GM19240 (cell line): ENCODE measurements at regions not wholly inside any gene's neighbourhood (a gene's known extent, or its start where the extent isn't known, plus 50 kb on each side); places are given as distances from the start of the nearest gene placed in this dataset.

Source experiments
- DNase-seq: peaks from one replicate; pipeline ENCODE4 v3.0.0; 2011; ENCODE audit warnings: low spot score; ENCODE audit not compliant: insufficient read length

- no peak for DNase-seq
These were observed 143.0 kb upstream of the CPNE8 start for GRCh38 chr12:39048395-39048794.

DNA sequence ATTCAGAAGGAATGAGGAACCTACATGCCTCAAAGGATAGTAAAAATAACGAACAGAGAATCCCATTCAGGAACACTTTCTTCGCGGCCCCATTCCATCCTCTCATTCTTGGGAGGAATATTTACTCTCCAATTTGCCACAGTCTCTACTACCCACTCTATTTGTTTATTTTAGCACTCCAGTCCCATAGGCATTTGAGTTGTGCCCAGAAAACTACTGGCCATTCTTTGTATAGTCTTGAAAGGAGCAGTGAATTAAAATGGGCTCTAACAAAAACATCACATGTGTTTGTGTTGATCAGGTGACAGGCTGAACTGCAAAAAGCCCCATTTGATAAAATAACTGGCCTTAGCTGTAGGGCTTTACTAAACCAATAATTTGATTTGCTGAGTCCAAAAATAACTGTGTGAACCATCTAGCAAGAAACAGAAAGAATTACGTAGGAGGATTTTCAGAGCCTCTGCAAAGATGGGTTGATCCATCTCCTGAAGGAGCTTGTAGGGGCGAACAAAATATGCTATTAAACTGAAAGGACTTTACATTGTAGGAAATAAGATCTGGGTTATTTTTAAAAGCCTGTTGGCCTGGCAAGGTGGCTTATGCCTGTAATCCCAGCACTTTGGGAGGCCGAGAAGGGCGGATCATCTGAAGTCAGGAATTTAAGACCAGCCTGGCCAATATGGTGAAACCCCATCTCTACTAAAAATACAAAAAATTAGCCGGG lies 142.3 kb upstream of the CPNE8 start:
- DNase-seq: no peak

GRCh38 chr12:39044754-39045153 lies 139.4 kb upstream of the CPNE8 start:
- DNase-seq: no peak

GRCh38 chr12:39043424-39043822 lies 138.0 kb upstream of the CPNE8 start:
- DNase-seq: no peak

- DNase-seq: no peak
These were observed 134.9 kb upstream of the CPNE8 start for GRCh38 chr12:39040275-39040674.

GRCh38 chr12:39037115-39037514 lies 131.7 kb upstream of the CPNE8 start:
- no peak for DNase-seq

- no peak for DNase-seq
These were observed 130.7 kb upstream of the CPNE8 start for GRCh38 chr12:39036105-39036504.

- DNase-seq: no peak
These were observed 128.4 kb upstream of the CPNE8 start for GRCh38 chr12:39033782-39034181.

DNA sequence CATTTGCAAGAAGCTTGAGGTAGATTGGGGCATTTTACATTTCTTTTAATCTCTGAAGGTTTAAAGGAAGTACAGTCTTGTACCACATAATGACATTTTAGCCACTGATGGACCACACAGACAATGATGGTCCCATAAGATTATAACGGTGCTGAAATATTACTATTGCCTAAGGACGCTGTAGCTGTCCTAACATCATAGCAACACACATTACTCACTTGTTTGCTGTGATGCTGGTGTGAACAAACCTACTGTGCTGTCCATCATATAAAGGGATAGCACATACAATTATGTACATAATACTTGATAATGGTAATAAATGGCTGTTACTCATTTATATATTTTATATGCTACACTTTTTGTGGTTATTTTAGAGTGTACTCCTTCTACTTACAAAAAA lies 127.1 kb upstream of the CPNE8 start:
- no peak for DNase-seq

DNA sequence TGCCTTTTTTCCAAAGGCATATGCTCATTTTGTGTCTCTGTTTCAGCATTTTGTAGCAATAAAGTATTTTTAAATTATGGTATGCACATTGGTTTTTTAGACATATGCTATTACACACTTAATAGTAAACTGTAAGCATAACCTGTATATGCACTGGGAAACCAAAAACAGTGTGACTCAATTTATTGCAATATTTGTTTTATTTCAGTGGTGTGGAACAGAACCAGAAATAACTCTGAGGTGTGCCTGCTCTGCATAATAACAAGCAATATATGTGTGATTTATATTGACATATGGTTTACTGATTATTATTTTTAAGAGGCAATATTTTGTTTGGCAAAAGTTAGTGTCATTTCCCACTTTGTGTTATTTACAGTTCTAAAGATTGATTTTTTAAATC lies 126.6 kb upstream of the CPNE8 start:
- DNase-seq: no peak

- no peak for DNase-seq
These were observed 123.0 kb upstream of the CPNE8 start for GRCh38 chr12:39028382-39028781.

GRCh38 chr12:39012870-39013269 lies 107.5 kb upstream of the CPNE8 start:
- no peak for DNase-seq

DNA sequence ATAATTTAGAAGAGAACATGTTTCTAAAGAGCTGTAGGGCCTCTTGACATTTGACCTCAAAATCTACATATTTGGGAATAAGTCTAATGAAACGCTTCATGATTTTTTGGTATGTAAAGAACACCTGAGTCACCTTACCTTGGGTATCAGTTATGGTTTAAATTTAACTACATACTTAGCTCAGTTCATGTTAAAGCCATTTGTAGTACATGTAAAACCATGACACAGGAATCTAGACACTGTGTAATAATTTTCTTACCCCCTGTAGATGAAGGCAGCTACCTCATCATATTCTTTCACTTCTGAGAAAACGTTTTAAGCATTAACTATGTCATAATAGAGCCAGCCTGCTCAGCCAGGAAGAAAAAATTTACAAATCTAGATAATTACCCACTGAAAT lies 105.8 kb upstream of the CPNE8 start:
- no peak for DNase-seq

DNA sequence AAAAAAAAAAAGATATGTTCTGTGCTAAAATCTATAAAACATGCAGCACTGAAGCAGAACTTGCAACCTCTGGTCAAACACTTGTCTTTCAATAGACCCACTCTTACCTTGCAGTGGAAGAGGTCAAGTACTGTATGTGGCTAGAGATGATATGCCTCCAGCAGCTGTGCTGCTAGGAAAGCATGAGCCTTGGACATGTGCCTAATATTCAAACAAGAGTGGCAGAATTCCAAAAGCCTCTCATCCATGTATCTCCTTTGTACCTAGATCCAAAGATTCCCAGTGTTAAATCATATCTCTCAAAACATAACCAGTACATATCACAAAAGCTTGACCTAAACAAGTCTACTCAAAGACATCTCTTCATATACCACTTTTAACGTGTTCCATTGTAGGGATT lies 105.0 kb upstream of the CPNE8 start:
- DNase-seq: no peak

GRCh38 chr12:39007619-39008018 lies 102.2 kb upstream of the CPNE8 start:
- no peak for DNase-seq

- DNase-seq: no peak
These were observed 100.9 kb upstream of the CPNE8 start for GRCh38 chr12:39006286-39006685.

DNA sequence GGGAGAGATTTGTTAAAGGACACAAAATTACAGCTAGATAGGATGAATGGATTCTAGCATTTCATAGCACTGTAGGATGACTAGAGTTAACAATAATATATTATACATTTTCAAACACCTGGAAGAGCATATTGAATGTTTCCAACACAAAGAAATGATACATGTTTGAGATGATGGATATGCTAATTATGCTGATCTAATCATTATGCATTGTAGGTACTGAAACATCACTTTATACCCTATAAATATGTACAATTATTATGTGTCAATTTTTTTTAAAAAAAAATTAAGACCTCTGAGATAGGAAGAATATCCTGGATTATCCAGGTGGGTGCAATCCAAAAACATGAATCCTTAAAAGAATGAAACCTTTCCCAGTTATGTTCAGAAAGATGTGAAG lies 100.3 kb upstream of the CPNE8 start:
- no peak for DNase-seq

DNA sequence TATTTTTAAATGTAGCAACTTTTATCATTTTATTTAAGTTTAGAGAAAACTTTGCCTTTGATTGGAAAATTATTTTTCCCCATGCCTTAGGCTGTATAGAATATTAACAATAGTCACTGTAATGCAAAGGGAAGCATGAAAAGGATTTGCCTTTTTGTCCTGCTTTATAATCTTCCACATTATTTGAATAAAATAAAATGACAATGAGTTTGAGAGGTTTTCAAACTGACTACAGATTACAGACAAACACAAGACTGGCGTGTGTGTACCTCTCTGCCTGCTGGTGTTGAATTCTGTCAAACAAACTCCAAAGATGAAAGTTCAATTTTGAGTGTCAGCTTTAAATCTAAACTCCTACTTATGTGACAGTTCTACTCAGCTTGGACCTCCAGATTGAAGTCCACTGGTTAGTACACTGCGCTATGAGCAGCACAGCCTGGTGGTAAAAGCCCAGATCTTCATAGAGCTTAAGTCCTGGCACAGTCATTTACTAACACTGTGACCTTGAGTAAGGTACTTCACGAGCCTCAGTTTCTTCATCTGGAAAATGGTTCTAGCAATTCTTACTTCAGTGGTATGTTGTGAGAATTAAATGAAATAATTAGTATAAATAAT lies 98.3 kb upstream of the CPNE8 start:
- no peak for DNase-seq

DNA sequence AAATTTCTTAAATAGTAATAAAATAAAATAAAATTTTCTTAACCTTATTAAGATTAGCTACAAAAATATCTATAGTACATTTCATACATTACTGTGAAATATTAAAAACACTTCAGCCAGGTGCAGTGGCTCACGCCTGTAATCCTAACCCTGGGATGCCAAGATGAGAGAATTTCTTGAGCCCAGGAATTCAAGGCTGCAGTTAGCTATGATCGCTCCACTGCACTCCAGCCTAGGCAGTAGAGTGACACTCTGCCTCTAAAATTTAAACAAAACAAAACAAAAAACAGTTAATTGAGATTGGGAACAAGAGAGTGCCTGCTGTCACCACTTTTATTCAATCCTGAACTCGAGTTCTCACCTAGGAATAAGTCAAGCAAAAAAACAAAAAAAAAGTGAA lies 95.0 kb upstream of the CPNE8 start:
- DNase-seq: no peak

GRCh38 chr12:38998887-38999482 lies 93.6 kb upstream of the CPNE8 start:
- no peak for DNase-seq

GRCh38 chr12:38995249-38995648 lies 89.9 kb upstream of the CPNE8 start:
- no peak for DNase-seq

GRCh38 chr12:38985961-38986360 lies 80.6 kb upstream of the CPNE8 start:
- no peak for DNase-seq

GRCh38 chr12:38984388-38984787 lies 79.0 kb upstream of the CPNE8 start:
- no peak for DNase-seq
